Transverse colon (tissue), 3 donors: ENCODE measurements at regions not wholly inside any gene's neighbourhood (a gene's known extent, or its start where the extent isn't known, plus 50 kb on each side); places are given as distances from the start of the nearest gene placed in this dataset.

ENCODE experiments used
- CTCF ChIP-seq, 5 experiments: fragments of 200-600 bp in 3 of 5; fragments of 450-650 bp in 2 of 5; sonication (generic) in 3 of 5; IDR thresholded peaks; 1 replicate in 2 of 5; 2 replicates in 3 of 5; pipeline ENCODE4 v1.5.1; 2016 to 2017; ENCODE audit warnings: antibody characterized with exemption in 5 of 5, inconsistent platforms in 3 of 5, mild to moderate bottlenecking in 2 of 5, moderate library complexity in 1 of 5
- POLR2A ChIP-seq: fragments of 450-650 bp; IDR thresholded peaks from one replicate; pipeline ENCODE4 v1.6.1; 2016; ENCODE audit warnings: antibody characterized with exemption, mild to moderate bottlenecking, moderate library complexity

GRCh38 chr2:107001062-107001461 lies 115.1 kb upstream of the ST6GAL2 start:
- TF ChIP-seq CTCF (IDR thresholded peaks at IDR 0.05) (no peak), POLR2A (no peak)
